ENCODE measurements at regions not wholly inside any gene's neighbourhood (a gene's known extent, or its start where the extent isn't known, plus 50 kb on each side); places are given as distances from the start of the nearest gene placed in this dataset.
"Not testable (repeated sequence)": the region's sequence is repeated elsewhere in the genome, so short reads cannot be mapped to it uniquely, and the experiment has no call there.

DNA sequence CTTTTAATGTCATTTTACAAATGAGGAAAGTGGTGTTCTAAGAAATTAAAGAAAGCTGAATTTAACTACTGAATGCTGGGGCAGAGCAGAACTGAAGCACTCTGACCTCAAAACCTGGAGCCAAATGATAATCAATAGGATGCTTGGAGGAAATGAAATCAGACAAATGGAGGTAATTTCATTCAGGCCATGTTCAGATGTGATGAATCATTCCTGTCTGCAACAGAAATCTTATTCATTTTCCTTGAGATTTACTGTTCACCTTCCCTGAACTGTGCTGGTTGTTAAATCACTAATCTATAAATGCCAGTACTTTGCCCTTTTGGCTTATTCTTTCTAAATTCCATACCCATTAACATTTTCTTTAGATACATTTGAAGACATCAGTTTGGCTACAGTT is 85.6 kb upstream of the SNX7 start:
- TF ChIP-seq, protein P1, sequence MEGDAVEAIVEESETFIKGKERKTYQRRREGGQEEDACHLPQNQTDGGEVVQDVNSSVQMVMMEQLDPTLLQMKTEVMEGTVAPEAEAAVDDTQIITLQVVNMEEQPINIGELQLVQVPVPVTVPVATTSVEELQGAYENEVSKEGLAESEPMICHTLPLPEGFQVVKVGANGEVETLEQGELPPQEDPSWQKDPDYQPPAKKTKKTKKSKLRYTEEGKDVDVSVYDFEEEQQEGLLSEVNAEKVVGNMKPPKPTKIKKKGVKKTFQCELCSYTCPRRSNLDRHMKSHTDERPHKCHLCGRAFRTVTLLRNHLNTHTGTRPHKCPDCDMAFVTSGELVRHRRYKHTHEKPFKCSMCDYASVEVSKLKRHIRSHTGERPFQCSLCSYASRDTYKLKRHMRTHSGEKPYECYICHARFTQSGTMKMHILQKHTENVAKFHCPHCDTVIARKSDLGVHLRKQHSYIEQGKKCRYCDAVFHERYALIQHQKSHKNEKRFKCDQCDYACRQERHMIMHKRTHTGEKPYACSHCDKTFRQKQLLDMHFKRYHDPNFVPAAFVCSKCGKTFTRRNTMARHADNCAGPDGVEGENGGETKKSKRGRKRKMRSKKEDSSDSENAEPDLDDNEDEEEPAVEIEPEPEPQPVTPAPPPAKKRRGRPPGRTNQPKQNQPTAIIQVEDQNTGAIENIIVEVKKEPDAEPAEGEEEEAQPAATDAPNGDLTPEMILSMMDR (IDR thresholded peaks at IDR 0.05) = no peak
- Mint-ChIP-seq H3K9me3 (peaks cover 3% of the 10 kb centered on the region), H3K27ac (no peak overlapping the region), H3K4me1 (no peaks in the 10 kb centered on the region), H3K27me3 (ENCODE audit: low read depth, poor library complexity) (no peaks in the 10 kb centered on the region), H3K36me3 (ENCODE audit: low read depth) (no peaks in the 10 kb centered on the region), H3K4me3 (no peak overlapping the region)
- no peak for DNase-seq

DNA sequence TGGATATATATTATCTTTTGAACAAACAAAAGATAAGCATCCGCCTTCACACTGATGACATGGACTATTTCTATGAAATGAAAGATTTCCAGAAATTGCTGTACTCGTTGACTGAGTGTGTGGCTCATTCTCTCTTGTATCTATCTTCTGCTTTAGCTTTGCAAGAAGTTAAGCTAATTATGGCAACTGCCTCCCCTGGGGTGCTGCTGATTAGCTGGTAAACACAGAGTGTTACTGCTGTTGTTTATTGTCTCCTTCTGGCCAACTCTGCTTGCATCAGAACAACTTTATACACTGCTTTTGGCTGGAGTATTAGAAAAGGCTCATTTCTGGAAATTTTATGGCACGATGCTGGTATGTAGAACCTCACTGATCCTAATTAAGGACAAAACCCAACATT is 95.6 kb upstream of the SNX7 start:
- TF ChIP-seq, protein P1 (IDR thresholded peaks at IDR 0.05) = no peak
- H3K36me3 Mint-ChIP-seq (ENCODE audit: low read depth) = peaks cover 5% of the 10 kb centered on the region
- no peak overlapping the region for H3K27ac Mint-ChIP-seq
- no peak overlapping the region for H3K4me3 Mint-ChIP-seq
- H3K4me1 Mint-ChIP-seq = no peaks in the 10 kb centered on the region
- peaks cover 4% of the 10 kb centered on the region for H3K27me3 Mint-ChIP-seq (ENCODE audit: low read depth, poor library complexity)
- no peak for DNase-seq
- H3K9me3 Mint-ChIP-seq = peaks cover 32% of the 10 kb centered on the region

DNA sequence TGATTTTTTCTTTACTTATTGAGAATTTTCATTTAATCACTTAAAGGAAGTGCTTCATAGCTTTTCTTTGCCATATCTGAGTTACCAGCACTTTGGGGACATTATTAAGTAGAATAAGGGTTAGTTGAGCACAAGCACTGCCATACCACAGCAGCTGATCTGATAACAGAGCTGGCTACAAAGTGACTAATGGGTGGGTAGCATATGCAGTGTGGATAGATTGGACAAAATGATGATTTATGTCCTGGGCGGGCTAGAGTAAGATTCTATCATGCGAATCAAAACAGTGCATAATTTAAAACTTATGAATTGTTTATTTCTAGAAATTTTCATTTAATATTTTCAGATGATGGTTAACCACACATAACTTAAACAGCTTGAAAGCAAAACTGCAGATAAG is 102.2 kb upstream of the SNX7 start:
- TF ChIP-seq, protein P1 (IDR thresholded peaks at IDR 0.05) = no peak
- H3K4me1 Mint-ChIP-seq = no peaks in the 10 kb centered on the region
- H3K27ac Mint-ChIP-seq = no peak overlapping the region
- no peak overlapping the region for H3K4me3 Mint-ChIP-seq
- H3K36me3 Mint-ChIP-seq (ENCODE audit: low read depth) = peaks cover 5% of the 10 kb centered on the region
- peaks cover 29% of the 10 kb centered on the region for H3K9me3 Mint-ChIP-seq
- peaks cover 2% of the 10 kb centered on the region for H3K27me3 Mint-ChIP-seq (ENCODE audit: low read depth, poor library complexity)
- no peak for DNase-seq

DNA sequence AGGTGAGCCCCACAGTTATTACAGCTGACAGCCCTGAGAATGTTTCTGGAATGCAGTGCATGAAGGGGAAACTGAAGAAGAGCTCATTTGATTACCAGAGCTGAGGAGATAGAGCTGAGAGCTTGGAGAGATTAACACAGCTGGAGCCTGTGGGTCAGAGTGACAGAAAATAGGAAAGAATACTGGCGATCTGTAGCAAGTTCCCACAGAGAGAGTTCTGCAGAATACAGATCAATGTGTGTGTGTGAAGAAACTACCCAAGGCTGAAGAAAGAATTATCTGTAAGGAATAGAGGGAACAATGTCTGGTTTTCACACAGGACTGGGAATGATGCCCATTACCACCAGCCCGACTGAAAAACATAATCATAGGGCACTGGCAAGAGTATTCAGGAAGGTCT is 103.6 kb upstream of the SNX7 start:
- Mint-ChIP-seq H3K27ac (peak overlapping the region; percentile 12), H3K27me3 (ENCODE audit: low read depth, poor library complexity) (no peaks in the 10 kb centered on the region), H3K36me3 (ENCODE audit: low read depth) (peaks cover 5% of the 10 kb centered on the region), H3K9me3 (peaks cover 16% of the 10 kb centered on the region), H3K4me1 (peaks cover under 1% of the 10 kb centered on the region), H3K4me3 (no peak overlapping the region)
- TF ChIP-seq, protein P1 (IDR thresholded peaks at IDR 0.05) = no peak
- DNase-seq = no peak

DNA sequence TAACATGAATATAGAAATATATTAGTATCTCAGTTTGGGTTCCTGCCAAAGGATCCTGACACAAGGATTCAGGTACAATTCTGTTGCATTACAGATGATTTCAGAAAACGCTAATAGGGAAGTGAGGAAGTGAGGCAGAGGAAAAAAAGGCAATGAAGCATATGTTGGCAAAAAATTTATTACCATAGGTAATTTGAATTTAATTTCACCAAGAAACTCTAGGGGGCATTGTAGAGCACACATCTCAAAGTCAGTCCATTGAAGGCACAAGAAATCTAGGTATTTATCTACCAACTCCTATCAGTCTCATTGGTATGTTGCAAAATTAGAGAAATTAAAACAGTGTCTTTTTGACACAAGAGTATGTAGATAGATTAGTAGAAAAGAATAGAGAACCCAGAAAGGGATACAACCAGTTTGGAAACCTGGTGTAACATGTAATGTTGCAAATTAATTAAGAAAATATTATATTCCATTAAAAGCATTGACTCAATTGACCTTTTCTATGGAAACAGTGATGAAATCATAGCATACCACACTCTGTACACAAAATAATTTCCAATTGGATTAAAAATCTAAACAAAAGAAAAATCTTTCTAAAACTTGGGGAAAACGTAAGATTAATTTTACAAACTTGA is 104.9 kb upstream of the SNX7 start:
- Mint-ChIP-seq H3K4me3 (no peak overlapping the region), H3K27ac (no peak overlapping the region), H3K9me3 (peaks cover 7% of the 10 kb centered on the region), H3K4me1 (peaks cover 9% of the 10 kb centered on the region), H3K27me3 (ENCODE audit: low read depth, poor library complexity) (no peaks in the 10 kb centered on the region), H3K36me3 (ENCODE audit: low read depth) (no peaks in the 10 kb centered on the region)
- no peak for DNase-seq
- TF ChIP-seq, protein P1 (IDR thresholded peaks at IDR 0.05) = peak; percentile 52

DNA sequence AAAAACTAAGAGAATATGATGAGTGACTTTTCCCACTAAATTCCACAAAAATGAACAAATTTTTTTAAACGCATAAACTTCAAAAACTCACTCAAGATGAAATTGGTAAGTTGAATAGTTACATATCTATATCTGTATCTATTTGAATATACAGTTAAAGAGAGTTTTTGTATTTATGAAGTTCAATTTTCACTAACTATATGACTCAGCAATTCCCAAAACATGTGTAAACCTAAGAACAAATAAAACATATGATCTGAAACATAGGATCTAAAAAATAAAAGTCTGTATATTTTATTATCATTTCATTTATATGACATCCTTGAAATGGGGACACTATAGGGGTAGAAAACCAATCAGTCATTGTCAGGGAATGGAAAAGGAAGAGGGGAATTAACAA is 105.7 kb upstream of the SNX7 start:
- H3K36me3 Mint-ChIP-seq (ENCODE audit: low read depth) = no peaks in the 10 kb centered on the region

DNA sequence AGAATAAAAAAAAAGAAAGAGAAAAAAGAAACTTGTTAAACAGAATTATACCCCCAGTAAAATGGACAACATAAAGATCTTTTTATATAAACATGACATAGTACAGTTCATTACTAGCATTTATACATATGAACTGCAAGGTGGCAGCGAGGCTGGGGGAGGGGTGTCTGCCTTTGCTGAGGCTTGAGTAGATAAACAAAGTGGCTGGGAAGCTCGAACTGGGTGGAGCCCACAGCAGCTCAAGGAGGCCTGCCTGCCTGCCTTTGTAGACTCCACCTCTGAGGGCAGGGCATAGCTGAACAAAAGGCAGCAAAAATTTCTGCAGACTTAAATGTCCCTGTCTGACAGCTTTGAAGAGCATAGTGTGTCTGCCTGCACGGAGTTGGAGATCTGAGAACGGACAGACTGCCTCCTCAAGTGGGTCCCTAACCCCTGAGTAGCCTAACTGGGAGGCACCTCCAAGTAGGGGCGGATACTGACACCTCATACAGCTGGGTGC is 108.9 kb upstream of the SNX7 start:
- peak overlapping the region; percentile 44 for H3K27ac Mint-ChIP-seq
- H3K9me3 Mint-ChIP-seq; H3K4me3 Mint-ChIP-seq; H3K27me3 Mint-ChIP-seq (ENCODE audit: low read depth, poor library complexity); H3K4me1 Mint-ChIP-seq; H3K36me3 Mint-ChIP-seq (ENCODE audit: low read depth): not testable (repeated sequence)
- DNase-seq = peak; percentile 6

More for the DNA sequence above, 105.7 kb upstream of the SNX7 start:
- H3K9me3 Mint-ChIP-seq = peaks cover 1% of the 10 kb centered on the region
- peaks cover 9% of the 10 kb centered on the region for H3K4me1 Mint-ChIP-seq
- TF ChIP-seq, protein P1 (IDR thresholded peaks at IDR 0.05) = no peak
- H3K27ac Mint-ChIP-seq = no peak overlapping the region
- no peak overlapping the region for H3K4me3 Mint-ChIP-seq
- H3K27me3 Mint-ChIP-seq (ENCODE audit: low read depth, poor library complexity) = no peaks in the 10 kb centered on the region
- DNase-seq = no peak
